GM19239 (cell line): ENCODE measurements at regions not wholly inside any gene's neighbourhood (a gene's known extent, or its start where the extent isn't known, plus 50 kb on each side); places are given as distances from the start of the nearest gene placed in this dataset.
"Not testable (repeated sequence)": the region's sequence is repeated elsewhere in the genome, so short reads cannot be mapped to it uniquely, and the experiment has no call there.

Experiments used
- DNase-seq: peaks from one replicate; pipeline ENCODE4 v3.0.0; 2011; ENCODE audit warnings: low spot score; ENCODE audit not compliant: insufficient read length
- FAIRE-seq: peaks from 2 replicates; lab custom pipeline; 2011; peaks lifted over from hg19 to GRCh38; lab: Jason Lieb, UNC

DNA sequence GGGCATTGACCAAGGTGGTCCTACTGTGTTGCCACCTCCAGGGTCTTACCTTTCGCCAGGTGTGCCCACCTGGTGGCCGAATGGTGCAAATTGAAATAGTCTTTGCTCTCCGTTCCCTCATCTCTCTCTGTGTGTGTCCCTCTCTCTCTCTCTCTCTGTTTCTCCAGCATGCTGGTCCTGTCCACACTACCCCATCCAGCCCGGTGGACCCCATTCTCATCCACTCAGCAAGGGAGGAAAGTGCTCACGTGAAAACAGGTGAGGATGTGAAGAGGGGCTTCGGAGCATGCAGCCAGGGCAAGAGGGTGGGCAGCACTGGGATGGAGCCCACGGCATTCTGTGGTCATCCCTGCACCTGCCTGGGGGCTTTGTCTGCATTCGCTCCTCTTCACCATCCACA is 150.1 kb downstream of the CRLF2 start:
- DNase-seq: no peak
- FAIRE-seq: no peak

DNA sequence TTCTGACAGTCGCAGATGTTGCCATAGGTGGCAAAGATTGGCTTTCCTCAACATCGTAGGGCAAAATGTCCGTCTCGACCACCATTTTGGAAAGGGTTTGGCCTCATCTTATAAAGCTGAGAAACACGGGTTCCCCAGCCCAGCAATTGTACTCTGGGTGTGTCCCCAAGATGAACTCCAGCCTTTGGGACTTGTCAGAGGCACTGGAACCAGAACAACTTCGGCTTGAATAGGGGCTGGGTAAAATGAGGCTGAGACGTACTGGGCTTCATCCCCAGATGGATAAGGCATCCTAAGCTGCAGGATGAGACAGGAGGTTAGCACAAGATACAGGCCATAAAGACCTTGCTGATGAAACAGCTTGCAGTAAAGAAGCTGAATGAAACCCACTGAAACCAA is 151.9 kb downstream of the CRLF2 start:
- FAIRE-seq (no peak), DNase-seq (no peak)

DNA sequence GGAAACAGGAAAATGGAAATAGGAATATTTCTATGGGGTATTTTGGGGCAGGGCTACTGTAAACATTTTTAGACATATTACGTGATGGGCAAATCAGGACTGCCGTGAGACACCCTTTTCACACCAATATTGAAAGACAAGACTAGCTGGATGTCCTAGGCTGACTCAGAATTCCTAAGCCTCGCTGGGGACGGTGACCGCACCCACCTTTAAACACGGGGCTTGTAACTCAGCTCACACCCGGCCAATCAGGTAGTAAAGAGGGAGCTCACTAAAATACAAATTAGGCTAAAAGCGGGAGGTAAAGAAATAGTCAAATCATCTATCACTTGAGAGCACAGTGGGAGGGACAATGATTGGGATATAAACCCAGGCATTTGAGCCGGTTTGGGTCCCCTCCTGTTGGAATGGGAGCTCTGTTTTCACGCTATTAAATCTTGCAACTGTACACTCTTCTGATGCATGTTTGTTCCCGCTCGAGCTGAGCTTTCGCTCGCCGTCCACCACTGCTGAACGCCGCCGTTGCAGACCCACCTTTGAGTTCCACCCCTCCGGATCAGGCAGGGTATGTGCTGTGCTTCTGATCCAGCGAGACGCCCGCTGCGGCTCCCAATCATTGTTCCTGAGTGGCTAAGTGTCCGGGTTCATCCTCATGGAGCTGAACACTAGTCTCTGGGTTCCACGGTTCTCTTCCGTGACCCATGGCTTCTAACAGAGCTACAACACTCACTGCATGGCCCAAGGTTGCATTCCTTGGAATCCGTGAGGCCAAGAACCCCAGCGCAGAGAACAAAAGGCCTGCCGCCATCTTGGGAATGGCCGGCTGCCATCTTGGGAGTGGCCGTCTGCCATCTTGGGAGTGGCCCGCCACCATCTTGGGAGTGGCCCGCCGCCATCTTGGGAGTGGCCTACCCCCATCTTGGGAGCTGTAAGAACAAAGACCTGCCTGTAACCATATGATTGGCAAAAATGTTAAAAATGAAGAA is 152.6 kb downstream of the CRLF2 start:
- no peak for FAIRE-seq
- DNase-seq: no peak

DNA sequence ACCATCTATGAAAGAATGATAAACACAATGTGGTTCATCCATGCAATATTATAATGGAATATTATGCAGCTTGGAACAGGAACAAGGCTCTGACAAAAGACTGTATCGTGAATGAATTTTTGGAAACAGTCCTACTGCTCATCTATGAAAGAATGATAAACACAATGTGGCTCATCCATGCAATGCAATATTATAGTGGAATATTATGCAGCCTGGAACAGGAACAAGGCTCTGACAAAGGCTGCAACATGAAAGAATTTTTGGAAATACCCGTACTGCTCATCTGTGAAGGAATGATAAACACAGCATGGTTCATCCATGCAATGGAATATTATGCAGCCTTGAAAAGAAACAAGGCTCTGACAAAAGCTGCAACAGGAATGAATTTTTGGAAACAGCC is 158.8 kb downstream of the CRLF2 start:
- not testable (repeated sequence) for DNase-seq, FAIRE-seq

DNA sequence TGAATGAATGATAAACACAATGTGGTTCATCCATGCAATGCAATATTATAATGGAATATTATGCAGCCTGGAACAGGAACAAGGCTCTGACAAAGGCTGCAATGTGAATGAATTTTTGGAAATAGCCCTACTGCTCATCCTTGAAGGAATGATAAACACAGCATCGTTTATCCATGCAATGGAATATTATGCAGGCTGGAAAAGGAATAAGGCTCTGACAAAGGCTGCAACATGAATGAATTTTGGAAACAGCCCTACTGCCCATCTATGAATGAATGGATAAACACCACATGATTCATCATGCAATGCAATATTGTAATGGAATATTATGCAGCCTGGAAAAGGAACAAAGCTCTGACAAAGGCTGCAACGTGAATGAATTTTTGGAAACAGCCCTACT is 159.4 kb downstream of the CRLF2 start:
- FAIRE-seq (no peak), DNase-seq (no peak)

DNA sequence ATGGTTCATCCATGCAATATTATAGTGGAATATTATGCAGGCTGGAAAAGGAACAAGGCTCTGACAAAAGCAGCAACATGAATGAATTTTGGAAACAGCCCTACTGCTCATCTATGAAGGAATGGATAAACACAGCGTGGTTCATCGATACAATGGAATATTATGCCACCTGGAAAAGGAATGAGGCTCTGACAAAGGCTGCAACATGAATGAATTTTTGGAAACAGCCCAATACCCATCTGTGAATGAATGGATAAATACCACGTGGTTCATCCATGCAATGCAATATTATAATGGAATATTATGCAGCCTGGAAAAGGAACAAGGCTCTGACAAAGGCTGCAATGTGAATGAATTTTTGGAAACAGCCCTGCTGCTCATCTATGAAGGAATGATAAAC is 160.4 kb downstream of the CRLF2 start:
- FAIRE-seq: no peak

DNA sequence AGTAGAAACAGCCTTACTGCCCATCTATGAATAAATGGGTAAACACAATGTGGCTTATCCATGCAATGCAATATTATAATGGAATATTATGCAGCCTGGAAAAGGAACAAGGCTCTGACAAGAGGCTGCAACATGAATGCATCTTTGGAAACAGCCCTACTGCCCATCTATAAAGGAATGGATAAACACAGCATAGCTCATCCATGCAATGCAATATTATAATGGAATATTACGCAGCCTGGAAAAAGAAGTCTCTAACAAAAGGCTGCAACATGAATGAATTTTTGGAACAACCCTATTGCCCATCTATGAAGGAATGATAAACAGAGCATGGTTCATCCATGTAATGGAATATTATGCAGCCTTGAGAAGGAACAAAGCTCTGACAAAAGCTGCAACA is 161.0 kb downstream of the CRLF2 start:
- FAIRE-seq: no peak
- no peak for DNase-seq

More for the DNA sequence above, 160.4 kb downstream of the CRLF2 start:
- no peak for DNase-seq

DNA sequence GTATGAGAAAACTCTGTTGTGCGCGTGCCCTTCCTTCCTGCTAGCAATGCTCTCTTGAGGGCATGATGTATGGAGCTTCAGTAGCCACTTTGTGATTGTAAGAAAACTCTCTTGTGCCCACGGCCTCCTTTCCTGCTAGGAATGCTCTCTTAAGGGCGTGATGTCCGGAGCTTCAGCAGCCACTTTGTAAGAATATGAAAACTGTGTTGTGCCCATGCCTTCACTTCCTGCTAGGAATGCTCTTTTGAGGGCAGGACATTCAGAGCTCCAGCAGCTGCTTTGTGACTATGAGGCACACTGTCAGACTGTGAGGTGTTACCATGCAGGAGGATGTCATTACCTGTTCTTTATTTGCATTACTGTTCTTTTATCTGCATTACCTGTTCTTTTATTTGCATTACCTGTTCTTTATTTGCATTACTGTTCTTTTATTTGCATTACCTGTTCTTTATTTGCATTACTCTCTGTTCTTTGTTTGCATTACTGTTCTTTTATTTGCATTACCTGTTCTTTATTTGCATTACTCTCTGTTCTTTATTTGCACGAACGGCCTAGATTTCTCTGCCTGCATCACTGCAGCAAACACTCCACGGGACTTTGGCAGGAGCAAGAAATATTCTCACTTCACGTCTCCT is 166.7 kb downstream of the CRLF2 start:
- no peak for FAIRE-seq
- DNase-seq: no peak

DNA sequence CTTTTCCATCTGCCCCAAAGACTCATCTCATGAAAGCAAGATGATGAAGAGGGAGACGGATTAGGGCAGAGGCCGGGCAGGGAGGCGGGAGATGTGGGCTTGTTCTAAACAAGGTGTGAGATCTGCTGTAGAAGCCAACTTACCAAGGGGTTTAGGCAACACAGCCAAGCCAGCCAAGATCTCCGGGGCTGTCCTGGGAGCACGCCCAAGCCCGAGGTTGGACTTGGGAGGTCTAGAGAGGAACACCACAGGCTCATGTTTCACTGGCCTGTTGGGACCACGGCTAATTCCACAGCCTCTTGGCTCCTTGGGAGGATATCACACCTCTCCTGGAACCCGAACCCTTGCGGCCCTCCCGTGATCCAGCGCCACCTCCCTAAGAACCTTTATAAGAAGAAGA is 171.4 kb downstream of the CRLF2 start:
- DNase-seq (no peak), FAIRE-seq (no peak)

DNA sequence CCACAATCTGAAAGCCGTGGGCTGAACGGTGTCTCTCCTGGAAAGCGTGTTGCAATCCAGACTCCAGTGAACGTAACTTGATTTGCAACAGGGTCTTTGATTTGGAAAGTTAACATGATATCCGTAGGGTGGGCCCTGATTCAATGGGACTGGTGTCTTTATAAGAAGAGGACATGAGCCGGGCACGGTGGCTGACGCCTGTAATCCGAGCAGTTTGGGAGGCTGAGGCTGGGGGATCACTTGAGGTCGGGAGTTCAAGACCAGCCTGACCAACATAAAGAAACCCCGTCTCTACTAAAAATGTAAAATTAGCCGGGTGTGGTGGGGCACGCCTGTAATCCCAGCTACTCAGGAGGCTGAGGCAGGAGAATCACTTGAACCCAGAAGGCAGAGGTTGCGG is 176.5 kb downstream of the CRLF2 start:
- FAIRE-seq, DNase-seq: not testable (repeated sequence)

DNA sequence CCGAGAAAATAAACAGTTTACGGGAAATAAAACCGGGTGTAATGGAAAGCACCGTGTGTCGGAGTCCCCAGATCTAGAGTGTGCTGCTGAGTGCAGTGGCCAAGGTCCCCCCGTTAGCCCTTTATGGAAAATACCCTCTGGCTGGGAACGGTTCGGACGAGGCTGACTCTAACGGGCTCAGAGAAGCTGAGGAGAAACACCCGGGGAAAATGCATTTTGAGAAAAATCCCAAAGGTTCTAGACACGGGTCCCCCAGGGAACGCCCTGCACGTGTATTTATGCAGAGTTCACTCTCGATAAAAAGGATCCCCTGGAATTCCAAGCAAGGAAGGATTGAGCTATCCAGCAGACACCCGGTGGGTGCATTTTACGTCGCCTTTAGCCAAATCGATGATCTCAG is 177.2 kb downstream of the CRLF2 start:
- FAIRE-seq: no peak
- no peak for DNase-seq

DNA sequence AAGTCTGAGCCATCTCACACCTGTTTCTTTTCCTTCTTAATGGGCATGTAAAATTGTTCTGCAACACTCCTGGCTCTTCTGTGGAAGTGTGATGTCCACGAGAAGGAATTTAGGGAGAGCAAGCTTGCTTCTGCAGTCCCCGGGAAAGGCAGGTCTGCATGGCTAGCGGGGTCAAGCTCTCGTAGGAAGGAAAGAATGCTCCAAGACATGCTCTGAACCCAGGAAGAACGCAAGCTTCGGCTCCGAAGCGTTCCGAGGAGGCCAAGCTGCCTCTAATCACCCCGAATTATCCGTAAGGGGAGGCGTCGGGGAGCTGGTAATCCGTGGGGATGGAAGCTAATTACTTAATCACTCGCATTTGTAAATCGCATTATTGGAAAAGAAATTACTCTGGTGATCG is 177.7 kb downstream of the CRLF2 start:
- DNase-seq: no peak
- no peak for FAIRE-seq

DNA sequence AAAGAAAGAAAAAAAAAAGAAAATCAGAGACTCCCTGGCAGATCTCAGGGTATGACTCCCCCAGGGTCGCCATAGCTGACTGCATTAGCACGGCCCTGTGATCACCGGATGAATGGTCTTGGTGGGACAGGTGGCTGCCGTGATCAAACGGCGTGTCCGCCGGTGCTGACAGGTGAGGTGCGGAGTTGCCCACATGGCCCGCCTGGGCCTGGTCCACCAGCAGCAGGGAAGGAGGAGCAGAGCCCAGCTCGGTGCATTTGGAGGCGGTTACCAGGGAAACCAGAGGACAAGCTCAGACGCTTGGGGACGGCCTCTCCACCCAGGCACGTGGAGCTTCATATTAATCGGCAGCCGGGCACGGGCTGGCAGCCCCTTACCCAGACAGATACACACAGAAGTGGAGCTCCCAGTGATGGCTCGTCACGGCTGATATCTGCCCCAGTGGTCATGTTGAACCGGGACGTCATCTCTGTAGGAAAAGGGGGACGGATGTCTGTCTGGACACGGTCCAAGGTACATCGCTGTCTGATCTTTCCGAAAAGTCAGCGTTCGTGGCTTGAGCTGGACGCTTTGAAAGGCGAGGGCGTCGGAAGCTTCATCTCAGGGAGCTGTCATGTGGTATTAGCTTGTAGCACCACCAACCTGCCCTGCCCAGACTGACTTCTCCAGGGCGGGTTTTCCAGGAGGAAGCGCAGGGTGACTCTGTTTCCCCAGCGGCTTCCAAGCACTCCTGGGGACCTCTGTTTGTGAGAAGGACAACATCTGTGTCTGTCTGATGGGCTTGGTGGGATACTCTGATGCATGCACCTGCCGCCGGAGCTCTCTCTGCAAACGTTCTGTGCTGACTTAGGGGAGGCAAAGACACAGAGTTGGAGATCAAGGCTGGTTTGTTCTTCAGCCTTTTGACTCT is 180.7 kb downstream of the CRLF2 start:
- FAIRE-seq (no peak), DNase-seq (no peak)

DNA sequence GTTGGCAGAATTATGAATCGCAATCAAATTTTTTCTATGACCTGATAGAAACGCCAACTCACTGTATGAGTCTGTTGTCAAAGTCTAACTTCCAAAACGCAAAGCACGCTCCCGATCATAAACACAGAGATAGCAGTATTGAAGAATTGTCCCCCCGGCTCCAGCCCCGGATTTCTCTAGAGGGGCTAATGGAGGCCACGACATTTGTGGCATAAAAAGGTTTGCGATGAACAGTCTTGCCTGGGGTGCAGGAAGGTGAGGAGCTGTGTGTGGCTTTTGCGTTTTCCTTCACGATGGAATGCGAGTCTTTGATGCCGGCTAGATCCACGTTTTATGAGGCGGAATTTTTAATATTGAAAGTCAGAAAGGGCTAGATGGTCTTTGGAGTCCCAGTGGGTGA is 183.0 kb downstream of the CRLF2 start:
- FAIRE-seq (no peak), DNase-seq (no peak)

DNA sequence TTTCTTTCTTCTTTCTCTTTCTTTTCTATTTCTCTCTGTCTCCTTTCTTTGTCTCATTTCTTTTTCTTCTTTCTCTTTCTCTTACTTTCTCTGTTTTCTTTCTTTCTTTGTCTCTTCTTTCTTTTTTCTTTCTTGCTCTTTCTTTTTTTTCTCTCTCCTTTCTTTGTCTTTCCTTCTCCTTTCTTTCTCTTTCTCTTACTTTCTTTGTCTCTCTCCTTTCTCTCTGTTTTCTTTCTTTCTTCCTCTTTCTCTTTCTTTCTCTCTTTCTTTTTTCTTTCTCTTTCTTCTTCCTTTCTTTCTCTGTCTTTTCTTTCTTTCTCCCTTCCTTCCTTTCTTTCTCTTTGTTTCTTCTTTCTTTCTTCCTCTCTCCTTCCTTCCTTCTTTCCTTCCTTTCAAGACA is 184.8 kb downstream of the CRLF2 start:
- FAIRE-seq (no peak), DNase-seq (no peak)

DNA sequence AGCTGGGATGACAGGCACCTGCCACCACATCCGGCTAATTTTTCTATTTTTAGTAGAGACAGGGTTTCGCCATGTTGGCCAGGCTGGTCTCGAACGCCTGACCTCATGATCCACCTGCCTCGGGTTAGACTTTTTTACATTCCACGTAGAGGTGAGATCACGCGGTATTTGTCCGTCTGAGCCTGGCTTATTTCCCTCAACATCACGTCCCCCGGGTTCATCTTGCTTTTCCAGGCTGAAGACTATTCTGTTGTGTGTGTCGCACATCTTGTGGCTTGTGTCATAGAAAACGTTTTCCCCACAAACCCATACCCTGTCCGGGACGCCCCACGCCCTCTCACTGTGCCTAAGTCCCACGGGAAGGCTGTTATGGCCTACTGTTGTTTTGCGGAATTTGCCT is 185.3 kb downstream of the CRLF2 start:
- peak; percentile 85 for FAIRE-seq
- DNase-seq: no peak

DNA sequence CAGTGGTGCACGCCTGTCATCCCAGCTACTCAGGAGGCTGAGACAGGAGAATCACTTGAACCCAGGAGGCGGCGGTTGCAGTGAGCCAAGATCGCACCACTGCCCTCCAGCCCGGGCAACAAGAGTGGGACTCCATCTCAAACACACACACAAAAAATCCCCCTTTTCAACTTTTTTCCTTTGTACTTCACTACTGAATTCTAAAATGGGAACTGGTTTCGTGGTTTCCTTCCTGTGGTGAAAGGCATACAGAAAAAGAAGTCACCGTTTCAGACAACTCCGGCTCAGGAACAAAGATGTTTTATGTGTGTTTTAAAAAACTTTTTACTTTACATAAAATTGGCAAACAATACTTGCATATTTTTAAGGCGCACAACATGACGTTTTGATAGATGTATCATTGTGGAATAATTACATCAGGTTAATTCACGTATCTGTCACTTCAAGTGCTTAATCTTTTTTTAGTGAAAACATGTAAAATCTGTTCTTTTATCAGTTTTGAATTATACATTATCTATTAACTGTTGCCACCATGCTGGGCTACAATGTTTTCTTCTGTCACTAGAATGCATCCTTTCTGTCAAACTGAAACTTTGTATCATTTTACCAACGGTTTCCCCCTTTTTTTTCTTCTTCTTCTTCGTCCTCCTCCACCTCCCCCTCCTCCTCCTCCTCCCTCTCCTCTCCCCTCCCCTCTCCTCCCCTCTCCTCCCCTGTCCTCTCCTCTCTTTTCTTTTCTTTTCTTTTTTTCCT is 186.0 kb downstream of the CRLF2 start:
- DNase-seq (no peak), FAIRE-seq (peak; percentile 84)

DNA sequence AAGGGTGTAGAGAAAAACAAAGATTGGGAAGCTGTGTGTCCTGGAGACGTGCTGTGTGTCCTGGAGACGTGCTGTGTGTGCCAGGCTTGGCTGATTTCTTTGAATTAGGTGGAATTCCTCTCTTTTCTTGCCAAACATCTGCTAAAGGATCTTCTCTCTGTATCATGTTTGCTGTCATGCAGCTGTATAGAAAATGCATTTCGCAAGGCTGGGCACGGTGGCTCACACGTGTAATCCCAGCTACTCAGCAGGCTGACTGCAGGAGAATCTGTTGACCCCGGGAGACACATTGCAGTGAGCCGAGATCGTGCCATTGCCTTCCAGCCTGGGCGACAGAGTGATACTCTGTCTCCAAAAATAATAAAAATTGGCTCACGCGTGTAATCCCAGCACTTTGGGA is 187.0 kb downstream of the CRLF2 start:
- DNase-seq (no peak), FAIRE-seq (no peak)

DNA sequence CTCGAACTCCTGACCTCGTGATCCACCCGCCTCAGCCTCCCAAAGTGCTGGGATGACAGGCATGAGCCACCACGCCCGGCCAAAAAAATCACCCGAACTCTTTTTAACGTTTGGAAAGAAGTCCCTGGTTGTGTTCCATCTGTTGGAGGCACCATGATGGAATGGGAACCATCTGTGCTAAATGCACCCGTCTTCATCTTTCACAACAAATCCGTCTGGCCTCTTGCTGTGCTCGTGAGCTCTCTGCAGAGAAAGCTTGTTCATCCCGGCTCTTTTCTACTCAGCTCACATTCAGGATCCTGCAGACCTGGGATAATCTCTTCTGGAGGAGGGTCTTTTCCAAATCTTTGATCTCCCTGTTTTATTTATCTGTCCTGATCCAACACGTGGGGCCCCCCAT is 188.8 kb downstream of the CRLF2 start:
- FAIRE-seq (no peak), DNase-seq (no peak)
